ENCODE measurements at regions not wholly inside any gene's neighbourhood (a gene's known extent, or its start where the extent isn't known, plus 50 kb on each side); places are given as distances from the start of the nearest gene placed in this dataset.

GRCh38 chr2:120589771-120590608 lies 145.7 kb upstream of the GLI2 start:
- no peak for DNase-seq (ENCODE audit: low read depth in 2 of 2)

- DNase-seq (ENCODE audit: low read depth in 2 of 2), result no peak
These were observed 144.8 kb upstream of the GLI2 start for GRCh38 chr2:120590841-120591240.

DNA sequence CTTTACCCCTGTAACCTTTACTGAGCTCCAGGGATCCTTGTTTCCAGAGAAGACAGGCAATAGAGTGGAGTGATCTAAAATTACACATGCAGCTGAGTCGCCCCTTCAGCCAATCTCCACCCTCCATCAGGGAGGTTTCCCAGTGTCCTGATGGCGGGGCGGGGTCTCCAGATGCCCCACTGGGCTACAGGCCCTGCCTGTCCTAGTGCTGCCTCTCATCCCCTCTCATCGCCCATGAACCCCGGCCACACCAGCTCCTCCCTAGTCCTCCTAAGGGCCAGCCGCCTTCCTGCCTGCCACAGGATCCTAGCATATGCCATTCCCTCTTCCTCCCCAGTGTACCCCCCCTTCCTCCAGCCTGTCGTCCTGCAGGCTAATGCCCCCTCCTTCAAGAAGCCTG lies 144.1 kb upstream of the GLI2 start:
- DNase-seq (ENCODE audit: low read depth in 2 of 2), result no peak

DNA sequence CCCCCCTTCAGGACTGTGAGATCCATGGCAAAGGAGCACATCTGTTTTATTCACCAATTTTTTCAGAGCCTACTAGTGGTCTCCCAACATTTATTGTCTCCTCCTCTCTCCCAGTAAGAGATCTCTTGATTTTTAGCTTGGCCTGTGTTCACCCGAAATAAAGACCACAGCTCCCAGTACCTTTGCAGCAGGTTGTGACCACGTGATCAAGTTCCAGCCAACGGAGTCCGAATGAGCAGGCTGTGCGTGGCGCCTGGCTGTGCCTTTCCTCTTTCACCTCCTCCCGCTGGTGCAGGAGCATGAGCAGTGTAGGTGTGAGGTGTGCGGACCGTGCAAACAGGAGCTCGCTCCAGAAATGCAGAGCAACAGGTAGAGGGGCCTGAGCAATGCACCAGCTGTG lies 143.6 kb upstream of the GLI2 start:
- no peak for DNase-seq (ENCODE audit: low read depth in 2 of 2)

DNA sequence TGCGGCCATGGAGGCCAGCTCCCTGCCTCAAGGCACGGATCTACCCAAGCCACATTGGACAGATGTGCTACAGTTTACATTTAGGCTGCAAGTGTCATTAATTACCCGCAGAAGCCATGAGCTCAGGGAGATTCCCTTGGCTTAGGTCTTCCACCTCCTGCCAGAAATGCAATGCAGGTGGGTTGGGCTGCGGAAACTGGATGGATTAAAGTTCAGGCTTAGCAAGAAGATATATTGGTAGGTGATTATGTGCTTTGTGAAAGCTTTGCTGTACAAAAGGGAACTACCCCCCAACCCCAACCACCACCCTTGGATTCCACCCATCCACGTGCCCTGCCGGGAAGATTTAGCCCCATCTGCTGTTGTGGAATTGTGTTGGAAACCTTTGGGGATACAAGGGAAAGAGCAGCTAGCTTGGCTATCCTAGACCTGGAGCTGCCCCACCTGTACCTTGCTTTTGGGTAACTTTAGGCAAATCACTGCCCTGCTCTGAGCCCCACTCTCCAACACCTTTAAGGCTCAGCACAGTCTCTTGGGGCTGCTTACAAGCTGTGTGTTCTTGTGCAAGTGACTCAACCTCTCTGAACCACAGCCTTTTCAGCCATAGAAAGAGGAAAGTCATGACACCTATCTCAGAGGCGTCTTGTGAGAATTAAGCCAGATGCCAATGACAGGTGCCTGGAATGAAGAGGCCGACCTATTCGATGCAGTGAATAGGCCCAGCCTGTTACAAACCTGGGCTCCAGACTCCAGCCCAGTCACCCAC lies 141.6 kb upstream of the GLI2 start:
- DNase-seq (ENCODE audit: low read depth in 2 of 2), result no peak

- no peak for DNase-seq (ENCODE audit: low read depth in 2 of 2)
These were observed 140.6 kb upstream of the GLI2 start for GRCh38 chr2:120594856-120595685.

DNA sequence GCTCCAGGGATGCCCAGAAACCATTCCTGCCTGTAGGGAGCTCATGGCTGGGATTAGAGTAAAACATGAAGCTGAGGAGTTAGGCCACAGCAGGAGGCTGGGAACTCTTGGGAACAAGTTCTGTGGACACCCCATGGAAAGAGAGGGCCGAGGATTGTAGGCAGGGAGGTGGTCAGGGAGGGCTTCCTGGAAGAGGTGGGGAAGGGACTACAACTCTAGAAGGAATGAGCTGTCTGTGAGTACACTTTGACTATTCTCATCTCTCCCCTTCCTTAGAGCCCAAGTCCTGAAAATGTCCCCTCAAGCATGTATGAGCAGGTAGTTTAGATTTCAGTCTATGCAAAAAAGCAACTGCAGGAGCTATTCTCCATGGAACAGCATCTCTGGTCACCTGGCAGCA lies 139.9 kb upstream of the GLI2 start:
- no peak for DNase-seq (ENCODE audit: low read depth in 2 of 2)

GRCh38 chr2:120596191-120596811 lies 139.4 kb upstream of the GLI2 start:
- no peak for DNase-seq (ENCODE audit: low read depth in 2 of 2)

DNA sequence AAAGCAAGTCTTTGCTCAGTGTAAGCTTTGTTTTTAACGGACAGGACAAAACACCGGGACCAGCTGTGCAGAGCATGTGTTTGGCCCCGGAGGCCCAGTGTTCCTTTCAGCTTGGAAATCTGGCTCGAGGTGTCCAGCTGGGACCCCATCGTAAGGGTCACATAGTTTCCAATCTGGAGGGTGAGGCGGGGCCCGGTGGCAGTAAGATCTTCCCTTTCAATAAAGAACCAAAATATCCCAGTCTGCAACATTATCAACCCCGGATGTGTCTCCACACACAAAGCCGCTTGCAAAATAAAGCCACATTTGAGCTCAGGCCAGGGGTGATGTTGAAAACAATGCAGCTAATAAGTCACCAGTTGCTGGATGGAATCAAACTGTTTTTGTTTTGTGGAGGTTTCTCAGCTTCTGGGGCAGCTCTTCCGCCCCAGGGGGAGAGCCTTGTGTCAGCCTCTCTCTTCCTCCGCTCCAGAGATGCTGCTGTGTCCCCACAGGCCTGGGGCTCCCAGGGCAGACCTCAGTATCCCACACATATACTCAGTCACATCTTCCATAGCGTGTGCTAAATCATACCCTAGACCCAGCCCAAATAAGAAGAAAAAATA lies 138.6 kb upstream of the GLI2 start:
- no peak for DNase-seq (ENCODE audit: low read depth in 2 of 2)

GRCh38 chr2:120597595-120598193 lies 138.0 kb upstream of the GLI2 start:
- DNase-seq (ENCODE audit: low read depth in 2 of 2), result no peak

GRCh38 chr2:120598416-120598815 lies 137.3 kb upstream of the GLI2 start:
- DNase-seq (ENCODE audit: low read depth in 2 of 2), result no peak

DNA sequence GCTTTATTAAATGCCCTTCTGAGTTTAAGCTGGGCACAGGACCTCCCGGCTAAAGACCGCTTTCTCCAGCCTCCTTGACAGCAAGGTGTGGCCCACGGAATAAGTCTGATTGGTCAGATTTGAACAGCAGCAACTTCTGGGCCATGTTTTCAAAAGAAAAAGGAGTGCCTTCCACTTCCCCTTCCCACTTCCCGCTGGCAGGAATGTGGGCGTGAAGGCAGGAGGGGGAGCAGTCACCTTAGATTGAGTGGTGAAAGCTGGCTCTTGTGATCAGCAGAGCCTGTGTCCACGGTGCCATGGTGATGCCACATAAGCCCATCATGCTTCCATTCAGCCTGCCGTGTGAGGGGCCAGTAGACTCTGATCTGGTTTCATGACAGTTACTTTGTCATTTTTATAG lies 136.6 kb upstream of the GLI2 start:
- no peak for DNase-seq (ENCODE audit: low read depth in 2 of 2)

- DNase-seq (ENCODE audit: low read depth in 2 of 2), result no peak
These were observed 136.0 kb upstream of the GLI2 start for GRCh38 chr2:120599656-120600055.

DNA sequence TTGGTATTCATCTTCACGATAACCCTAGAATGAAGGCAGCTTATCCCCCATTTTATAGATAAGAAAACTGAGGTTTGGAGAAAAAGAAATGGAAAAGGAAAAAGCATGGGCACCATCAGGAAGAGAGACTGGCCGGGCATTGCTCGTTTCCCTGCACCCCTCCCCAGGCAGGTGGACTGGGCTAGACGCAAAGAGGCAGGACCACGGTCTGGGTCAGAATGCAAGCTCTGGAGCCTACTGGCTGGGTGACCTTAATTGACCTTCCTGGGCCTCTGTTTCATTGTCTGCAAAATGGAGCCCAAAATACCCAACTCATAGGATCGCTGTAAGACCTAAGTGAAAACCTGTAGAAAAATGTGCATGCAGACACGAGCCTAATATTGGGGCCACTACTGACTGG lies 135.3 kb upstream of the GLI2 start:
- no peak for DNase-seq (ENCODE audit: low read depth in 2 of 2)

DNA sequence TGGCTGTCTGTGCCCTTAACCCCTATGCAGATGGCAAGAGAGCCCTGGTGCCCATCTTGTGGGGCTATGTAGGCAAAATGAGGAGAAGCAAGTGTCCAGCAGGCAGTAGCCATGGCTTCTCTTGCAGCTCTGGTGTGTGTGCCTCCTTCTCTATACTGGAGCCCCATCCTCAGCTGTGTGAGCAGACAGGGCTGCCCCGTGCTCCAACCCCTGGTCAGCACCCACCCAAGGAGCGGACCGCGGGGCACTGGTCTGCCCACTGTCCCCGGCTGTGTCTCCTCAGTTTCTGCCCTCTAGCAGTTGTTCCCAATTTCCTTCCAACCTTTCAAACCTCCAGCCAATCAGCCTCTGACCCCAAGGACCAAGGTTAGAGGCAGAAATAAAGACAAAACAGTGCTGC lies 134.9 kb upstream of the GLI2 start:
- DNase-seq (ENCODE audit: low read depth in 2 of 2), result no peak

DNA sequence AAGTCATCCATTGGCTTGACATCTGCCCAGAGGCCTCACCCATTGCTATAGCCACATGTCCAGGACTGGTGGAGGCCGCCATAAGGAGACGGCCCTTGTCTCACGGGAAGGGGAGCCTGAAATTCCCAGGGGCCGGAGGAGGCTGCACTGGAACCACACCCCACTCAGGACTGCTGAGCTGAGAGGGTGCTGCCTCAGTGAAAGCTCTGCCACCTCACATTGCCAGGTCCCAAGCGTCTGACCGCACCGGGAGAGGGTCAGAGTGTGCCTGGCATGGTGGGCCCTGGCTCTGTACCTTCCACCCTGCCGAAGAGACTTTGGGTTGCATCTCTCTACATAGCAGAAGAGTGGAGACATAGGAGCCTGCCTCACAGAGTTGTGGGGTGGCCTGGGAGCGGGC lies 134.1 kb upstream of the GLI2 start:
- DNase-seq (ENCODE audit: low read depth in 2 of 2), result no peak

DNA sequence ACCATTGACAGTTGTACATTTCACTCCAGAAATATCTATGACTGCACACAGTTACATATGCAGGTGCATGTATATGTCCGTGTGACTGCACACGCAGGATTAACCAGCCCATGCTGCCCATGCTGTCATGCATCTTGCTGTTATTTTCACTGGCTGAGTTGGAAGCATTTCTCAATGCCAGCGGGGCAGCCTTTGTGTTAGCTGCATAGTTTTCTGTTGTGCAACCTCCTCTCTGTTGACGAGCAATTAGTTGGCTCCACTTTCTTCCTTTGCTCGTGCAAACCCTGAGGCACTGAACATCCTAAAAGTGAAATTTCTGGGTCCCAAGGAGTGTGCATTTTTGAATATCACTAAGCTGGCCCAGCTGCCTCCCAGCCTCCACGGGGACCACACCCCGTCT lies 133.4 kb upstream of the GLI2 start:
- no peak for DNase-seq (ENCODE audit: low read depth in 2 of 2)

DNA sequence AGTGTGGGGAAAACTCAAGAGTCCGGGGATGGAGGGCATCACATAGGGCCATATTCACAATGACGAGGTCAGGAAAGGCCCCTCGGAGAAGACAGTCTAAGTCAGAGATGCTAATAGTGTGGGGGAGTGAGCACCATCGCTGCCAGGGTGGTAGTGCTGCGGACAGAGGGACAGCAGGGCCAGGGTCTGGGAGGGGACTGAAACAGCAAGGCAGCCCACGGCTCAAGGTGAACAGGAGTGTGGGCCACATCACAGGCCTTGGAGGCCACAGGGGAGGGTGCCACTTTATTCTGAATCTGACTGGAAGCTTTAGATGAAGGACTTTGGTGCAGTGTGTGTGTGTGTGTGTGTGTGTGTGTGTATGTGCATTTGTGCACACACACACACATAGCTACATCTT lies 130.9 kb upstream of the GLI2 start:
- no peak for DNase-seq (ENCODE audit: low read depth in 2 of 2)

- DNase-seq (ENCODE audit: low read depth in 2 of 2), result no peak
These were observed 130.3 kb upstream of the GLI2 start for GRCh38 chr2:120605231-120605935.

DNA sequence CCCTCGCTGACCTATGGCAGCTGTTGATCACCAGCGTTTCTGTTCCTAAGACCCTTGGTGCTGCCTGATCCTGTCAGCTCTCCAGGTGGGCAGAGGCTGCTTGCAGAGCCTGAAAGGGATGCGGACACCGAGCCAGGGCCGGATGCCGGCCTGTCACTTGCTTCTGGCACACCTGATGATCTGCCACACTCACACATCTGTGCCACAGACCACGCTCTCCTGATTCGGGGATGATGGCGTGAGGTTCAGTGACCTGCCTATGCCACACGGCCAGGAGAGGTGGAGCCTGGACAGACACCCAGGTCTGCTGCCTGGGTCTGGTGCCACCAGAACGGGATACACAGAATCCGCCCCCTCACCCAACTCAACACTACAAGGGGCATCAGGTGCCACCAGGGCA lies 129.4 kb upstream of the GLI2 start:
- DNase-seq (ENCODE audit: low read depth in 2 of 2), result no peak

DNA sequence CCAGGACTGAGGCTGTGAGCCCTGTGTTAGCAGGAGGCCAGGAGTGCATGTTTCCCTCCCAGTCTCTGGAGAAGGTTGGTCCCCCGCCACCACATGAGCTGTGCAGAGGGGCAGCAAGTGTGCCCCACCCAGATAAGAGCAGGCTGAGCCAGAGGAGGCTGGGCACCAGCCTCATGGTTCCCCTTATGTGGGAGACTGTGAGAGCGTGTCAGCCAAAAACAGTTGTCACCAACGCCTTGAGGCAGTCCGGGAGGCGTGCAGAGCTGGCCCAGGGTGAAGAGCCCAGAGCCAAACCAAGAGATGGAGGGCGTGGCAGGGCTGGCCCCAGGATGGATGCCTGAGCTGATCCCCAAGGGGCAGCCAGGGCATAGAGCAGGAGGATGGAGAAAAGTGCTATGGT lies 128.7 kb upstream of the GLI2 start:
- DNase-seq (ENCODE audit: low read depth in 2 of 2), result no peak
